B cell (primary cell): ENCODE measurements at regions not wholly inside any gene's neighbourhood (a gene's known extent, or its start where the extent isn't known, plus 50 kb on each side); places are given as distances from the start of the nearest gene placed in this dataset.

ENCODE experiments used
- ATAC-seq: fragments of 200-7000 bp; cut with Tn5 transposase; one replicate; pipeline ENCODE4 v1.10.0; 2021; ENCODE audit warnings: low read depth, mild to moderate bottlenecking, moderate number of reproducible peaks, moderate library complexity
- CTCF ChIA-PET: fragments of 350-600 bp; sonication (Branson Sonifier 250); formaldehyde crosslinking; loops from one replicate; lab custom pipeline; 2021; ENCODE audit warnings: antibody characterized with exemption, inconsistent platforms; lab: Charles Lee
- POLR2A ChIA-PET: fragments of 350-600 bp; sonication (Branson Sonifier 250); formaldehyde crosslinking; loops from one replicate; lab custom pipeline; 2021; ENCODE audit warnings: antibody characterized with exemption; lab: Charles Lee
- DNase-seq: peaks from one replicate; pipeline ENCODE4 v3.0.0; 2013
- H2AFZ ChIP-seq: 2 replicates; pipeline ENCODE4 v1.6.1; 2012; ENCODE audit warnings: mild to moderate bottlenecking, low read depth, low read length; ENCODE audit not compliant: insufficient read depth, poor library complexity, severe bottlenecking
- H3K27ac ChIP-seq, 2 donors: 1 replicate in 1 of 2; 2 replicates in 1 of 2; pipeline ENCODE4 v1.5.1; 2012 to 2013; ENCODE audit warnings: low read length in 2 of 2, mild to moderate bottlenecking in 2 of 2, moderate library complexity in 1 of 2
- H3K27me3 ChIP-seq, 4 experiments: fragments of 200-600 bp in 1 of 4; sonication (generic) in 1 of 4; replicated peaks in 1 of 4; 1 replicate in 2 of 4; 2 replicates in 2 of 4; pipeline versions ENCODE4 v1.6.1 to v1.7.0; 2013 to 2016; ENCODE audit warnings: low read length in 3 of 4, mild to moderate bottlenecking in 2 of 4, mixed read lengths in 1 of 4, moderate library complexity in 1 of 4; ENCODE audit not compliant: insufficient read depth in 4 of 4, control insufficient read depth in 3 of 4; ENCODE audit errors: control extremely low read depth in 1 of 4
- H3K36me3 ChIP-seq, 2 experiments: replicated peaks in 1 of 2; 1 replicate in 1 of 2; 2 replicates in 1 of 2; pipeline versions ENCODE4 v1.6.1 to v1.7.1; 2013; ENCODE audit warnings: low read length in 1 of 2; ENCODE audit not compliant: insufficient read depth in 2 of 2, control insufficient read depth in 1 of 2; ENCODE audit errors: control extremely low read depth in 1 of 2, extremely low read depth in 1 of 2
- H3K4me1 ChIP-seq, 2 donors: fragments of 200-600 bp in 1 of 2; sonication (generic) in 1 of 2; 1 replicate in 1 of 2; 2 replicates in 1 of 2; pipeline versions ENCODE4 v1.5.1 to v1.6.1; 2013 to 2017; ENCODE audit warnings: low read length in 2 of 2; ENCODE audit not compliant: control insufficient read depth in 2 of 2, insufficient read depth in 2 of 2
- H3K4me2 ChIP-seq: replicated peaks from 2 replicates; pipeline ENCODE3; 2012; ENCODE audit warnings: mild to moderate bottlenecking, low read depth, low read length; ENCODE audit not compliant: poor library complexity, severe bottlenecking
- H3K4me3 ChIP-seq, 5 experiments: fragments of 200-600 bp in 1 of 5; sonication (generic) in 1 of 5; 1 replicate in 3 of 5; 2 replicates in 2 of 5; pipeline versions ENCODE4 v1.5.1 to v1.7.0; 2011 to 2016; ENCODE audit warnings: low read length in 4 of 5, mild to moderate bottlenecking in 4 of 5, low read depth in 2 of 5, control low read depth in 1 of 5, moderate library complexity in 1 of 5; ENCODE audit not compliant: insufficient read depth in 1 of 5; ENCODE audit errors: control extremely low read depth in 1 of 5, extremely low read depth in 1 of 5
- H3K79me2 ChIP-seq: fragments of 200-600 bp; sonication (generic); one replicate; pipeline ENCODE4 v1.6.0; 2016; ENCODE audit warnings: low read length; ENCODE audit not compliant: control insufficient read depth, insufficient read depth
- H3K9ac ChIP-seq: fragments of 200-600 bp; sonication (generic); 2 replicates; pipeline ENCODE4 v1.6.1; 2017; ENCODE audit warnings: mild to moderate bottlenecking, low read length, moderate library complexity
- H3K9me3 ChIP-seq, 3 donors: one replicate each; pipeline versions ENCODE4 v1.6.1 to v1.7.1; 2013; ENCODE audit warnings: low read length in 2 of 3; ENCODE audit not compliant: control insufficient read depth in 2 of 3, insufficient read depth in 1 of 3; ENCODE audit errors: control extremely low read depth in 1 of 3
- H4K20me1 ChIP-seq: 2 replicates; pipeline ENCODE4 v1.6.0; 2012; ENCODE audit warnings: mild to moderate bottlenecking, low read length; ENCODE audit not compliant: insufficient read depth, control insufficient read depth, poor library complexity, severe bottlenecking
- H3K27ac Mint-ChIP-seq: one replicate; pipeline ENCODE4 v1.8.0; 2021; ENCODE audit warnings: mixed read lengths
- H3K27me3 Mint-ChIP-seq: one replicate; pipeline ENCODE4 v1.8.0; 2021; ENCODE audit warnings: mixed read lengths
- H3K4me1 Mint-ChIP-seq: one replicate; pipeline ENCODE4 v1.8.0; 2021; ENCODE audit warnings: mixed read lengths
- H3K4me3 Mint-ChIP-seq: one replicate; pipeline ENCODE4 v1.8.0; 2021; ENCODE audit warnings: mixed read lengths
- H3K9me3 Mint-ChIP-seq: one replicate; pipeline ENCODE4 v1.8.0; 2022; ENCODE audit warnings: mixed read lengths; ENCODE audit not compliant: insufficient read depth
- EZH2 ChIP-seq: IDR thresholded peaks from 2 replicates; pipeline ENCODE4 v1.6.1; 2012; ENCODE audit warnings: borderline replicate concordance, low read depth, mild to moderate bottlenecking, moderate library complexity, low read length; ENCODE audit not compliant: insufficient read depth, poor library complexity, severe bottlenecking
- WGBS: methylation state at CpG from one replicate; pipeline ENCODE4 v1.1.5; 2013; ENCODE audit warnings: missing lambda C conversion rate; ENCODE audit not compliant: insufficient coverage; 5-methylcytosine and 5-hydroxymethylcytosine counted together
- intact Hi-C: fragments of 100-400 bp; cut with micrococcal nuclease; formaldehyde crosslinking; loops from one replicate; pipeline ENCODE4 v1.10.0; 2022
- TF ChIP-seq, protein P1 (sequence below): fragments of 200-600 bp; IDR thresholded peaks from one replicate; pipeline ENCODE4 v1.8.0; 2022; ENCODE audit warnings: antibody characterized with exemption, mild to moderate bottlenecking

- Histone ChIP-seq H3K4me2 (no peak overlapping the region), H3K36me3 (no peaks in the 10 kb centered on the region), H3K79me2 (no peaks in the 10 kb centered on the region), H3K4me3 (no peak overlapping the region), H3K27me3 (no peaks in the 10 kb centered on the region), H3K9me3 (peaks cover 0 to 1% (median under 1%) of the 10 kb centered on the region in 3 donors), H4K20me1 (no peaks in the 10 kb centered on the region), H3K9ac (no peak overlapping the region), H3K27ac (no peak overlapping the region), H2AFZ (no peak overlapping the region), H3K4me1 (no peaks in the 10 kb centered on the region)
- Mint-ChIP-seq H3K27ac (no peak overlapping the region), H3K9me3 (no peaks in the 10 kb centered on the region), H3K4me1 (no peaks in the 10 kb centered on the region), H3K27me3 (no peaks in the 10 kb centered on the region), H3K4me3 (no peak overlapping the region)
- CTCF ChIA-PET = interaction anchor here (3.5 kb wide), 1 partner anchor 15 kb away, joined by 23 read pairs; no protein-coding TSS in a partner anchor
- TF ChIP-seq, protein P1, sequence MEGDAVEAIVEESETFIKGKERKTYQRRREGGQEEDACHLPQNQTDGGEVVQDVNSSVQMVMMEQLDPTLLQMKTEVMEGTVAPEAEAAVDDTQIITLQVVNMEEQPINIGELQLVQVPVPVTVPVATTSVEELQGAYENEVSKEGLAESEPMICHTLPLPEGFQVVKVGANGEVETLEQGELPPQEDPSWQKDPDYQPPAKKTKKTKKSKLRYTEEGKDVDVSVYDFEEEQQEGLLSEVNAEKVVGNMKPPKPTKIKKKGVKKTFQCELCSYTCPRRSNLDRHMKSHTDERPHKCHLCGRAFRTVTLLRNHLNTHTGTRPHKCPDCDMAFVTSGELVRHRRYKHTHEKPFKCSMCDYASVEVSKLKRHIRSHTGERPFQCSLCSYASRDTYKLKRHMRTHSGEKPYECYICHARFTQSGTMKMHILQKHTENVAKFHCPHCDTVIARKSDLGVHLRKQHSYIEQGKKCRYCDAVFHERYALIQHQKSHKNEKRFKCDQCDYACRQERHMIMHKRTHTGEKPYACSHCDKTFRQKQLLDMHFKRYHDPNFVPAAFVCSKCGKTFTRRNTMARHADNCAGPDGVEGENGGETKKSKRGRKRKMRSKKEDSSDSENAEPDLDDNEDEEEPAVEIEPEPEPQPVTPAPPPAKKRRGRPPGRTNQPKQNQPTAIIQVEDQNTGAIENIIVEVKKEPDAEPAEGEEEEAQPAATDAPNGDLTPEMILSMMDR = no peak
- no peak for TF ChIP-seq EZH2
- DNase-seq (no peak), ATAC-seq (no peak)
- POLR2A ChIA-PET = no interaction called here
- no CpG with 5 or more reads among the region's 2 CpGs for WGBS
- intact Hi-C loops = no loop called here
Measured at GRCh38 chr1:111045033-111045722, 81.5 kb upstream of the LRIF1 start.

DNA sequence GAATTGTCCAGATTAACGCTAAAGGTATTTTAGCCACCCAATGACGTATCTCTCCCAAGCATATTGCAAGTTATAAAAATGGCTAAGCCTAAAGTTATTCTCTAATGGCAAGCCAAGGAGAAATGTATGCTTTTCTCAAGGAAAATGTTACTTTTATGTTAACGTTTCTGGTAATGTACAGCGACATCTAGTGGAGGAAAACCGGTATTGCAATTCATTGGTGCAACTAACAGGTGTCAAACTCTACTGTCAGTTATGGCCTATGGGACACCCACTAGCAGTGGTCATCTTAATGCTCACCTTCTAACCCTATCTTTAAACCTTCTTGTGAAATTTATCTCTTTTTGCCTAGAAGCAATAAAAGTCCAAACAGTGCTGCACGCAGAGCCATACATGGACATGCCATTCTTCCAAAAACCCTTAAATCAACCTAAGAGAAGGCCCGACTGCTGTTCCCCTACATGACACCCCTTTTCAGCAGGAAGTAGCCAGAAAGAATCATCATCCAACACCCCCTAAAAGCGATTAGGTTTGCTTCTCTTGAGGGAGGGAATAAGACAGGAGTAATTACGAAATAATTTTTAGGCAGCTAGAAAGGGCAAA lies 68.7 kb upstream of the LRIF1 start:
- ATAC-seq (peak; percentile 33), DNase-seq (peak; percentile 71)
- H3K27me3 Mint-ChIP-seq = peaks cover 5% of the 10 kb centered on the region
- Histone ChIP-seq H3K9ac (no peak overlapping the region), H3K9me3 (peaks cover 0 to 2% (median 2%) of the 10 kb centered on the region in 3 donors), H3K4me3 (no peak overlapping the region), H3K36me3 (no peaks in the 10 kb centered on the region), H3K4me1 (peaks cover 0 to 5% of the 10 kb centered on the region in 2 donors), H3K79me2 (no peaks in the 10 kb centered on the region), H4K20me1 (no peaks in the 10 kb centered on the region), H2AFZ (no peak overlapping the region), H3K4me2 (no peak overlapping the region), H3K27me3 (no peaks in the 10 kb centered on the region), H3K27ac (no peak overlapping the region)
- TF ChIP-seq EZH2 = no peak
- TF ChIP-seq, protein P1 = peak; percentile 97
- WGBS = 10% methylated on average over 4 of the region's 9 CpGs
- no peak overlapping the region for H3K27ac Mint-ChIP-seq
- peaks cover 15% of the 10 kb centered on the region for H3K4me1 Mint-ChIP-seq
- no peak overlapping the region for H3K4me3 Mint-ChIP-seq
- POLR2A ChIA-PET = no interaction called here
- no peaks in the 10 kb centered on the region for H3K9me3 Mint-ChIP-seq
- intact Hi-C loops = loop anchor here (1.0 to 5.0 kb wide), 5 partner anchors 110 to 368 kb away; partner anchors contain the start of genes CEPT1 and DRAM2
- CTCF ChIA-PET = interaction anchor here (0.8 to 1.4 kb wide), 5 partner anchors 12 to 368 kb away, joined by 3 to 5 read pairs (median 3); no protein-coding TSS in a partner anchor
